Endothelial cell of umbilical vein (primary cell): ENCODE measurements at regions not wholly inside any gene's neighbourhood (a gene's known extent, or its start where the extent isn't known, plus 50 kb on each side); places are given as distances from the start of the nearest gene placed in this dataset.

Experiments used
- BruUV-seq: library from RNA; stranded (reverse); fragments of 400-500 nt; replicated peaks from 2 replicates; lab custom pipeline; 2021; lab: Mats Ljungman, UMichigan
- CTCF ChIA-PET: fragments of 300-600, 350-600 bp; sonication (Branson Sonifier 250); formaldehyde crosslinking; loops from one replicate; lab custom pipeline; 2021; ENCODE audit warnings: antibody characterized with exemption, inconsistent platforms; lab: Charles Lee
- POLR2A ChIA-PET: fragments of 300-600, 350-600 bp; sonication (Branson Sonifier 250); formaldehyde crosslinking; loops from one replicate; lab custom pipeline; 2021; ENCODE audit warnings: antibody characterized with exemption, inconsistent platforms; lab: Charles Lee
- DNase-seq: peaks from one replicate; pipeline ENCODE4 v3.0.0-alpha.2; 2011; ENCODE audit warnings: low read depth, low spot score
- FAIRE-seq: peaks from 2 replicates; lab custom pipeline; 2011; peaks lifted over from hg19 to GRCh38; lab: Jason Lieb, UNC
- H2AFZ ChIP-seq: 2 replicates; pipeline ENCODE4 v1.6.0; 2012; ENCODE audit warnings: low read depth, low read length, control low read depth, inconsistent platforms
- H3K27ac ChIP-seq: 2 replicates; pipeline ENCODE4 v1.5.1; 2011; ENCODE audit warnings: low read depth, mild to moderate bottlenecking, control low read depth, low read length, moderate library complexity; ENCODE audit not compliant: insufficient read depth
- H3K27me3 ChIP-seq, 2 experiments: 2 replicates each; pipeline versions ENCODE4 v1.6.0 to v1.6.1; 2011; ENCODE audit warnings: low read length in 2 of 2, mixed read lengths in 1 of 2; ENCODE audit not compliant: control insufficient read depth in 2 of 2, insufficient read depth in 2 of 2
- H3K36me3 ChIP-seq, 2 experiments: 2 replicates in 1 of 2; 3 replicates in 1 of 2; pipeline ENCODE4 v1.5.1; 2011; ENCODE audit warnings: low read length in 2 of 2, mild to moderate bottlenecking in 1 of 2, moderate library complexity in 1 of 2; ENCODE audit not compliant: control insufficient read depth in 2 of 2, insufficient read depth in 2 of 2; ENCODE audit errors: extremely low read depth in 1 of 2
- H3K4me1 ChIP-seq: 3 replicates; pipeline ENCODE4 v1.5.1; 2011; ENCODE audit warnings: mild to moderate bottlenecking, low read length; ENCODE audit not compliant: control insufficient read depth, insufficient read depth; ENCODE audit errors: extremely low read depth
- H3K4me2 ChIP-seq: 2 replicates; pipeline ENCODE4 v1.6.1; 2011; ENCODE audit warnings: low read length, control low read depth, mixed read lengths; ENCODE audit not compliant: insufficient read depth
- H3K4me3 ChIP-seq, 3 experiments: fragments of 200-600 bp in 1 of 3; sonication (generic), shearing (Covaris generic) in 1 of 3; replicated peaks in 1 of 3; 2 replicates each; pipeline ENCODE4 v1.5.1; 2011 to 2016; ENCODE audit warnings: control low read depth in 3 of 3, low read length in 3 of 3, mild to moderate bottlenecking in 2 of 3, inconsistent platforms in 1 of 3, low read depth in 1 of 3, moderate library complexity in 1 of 3; ENCODE audit not compliant: insufficient read depth in 1 of 3
- H3K79me2 ChIP-seq: 2 replicates; pipeline ENCODE4 v1.6.0; 2012; ENCODE audit warnings: low read length, inconsistent platforms; ENCODE audit not compliant: control insufficient read depth, insufficient read depth
- H3K9ac ChIP-seq: replicated peaks from 2 replicates; pipeline ENCODE3; 2011; ENCODE audit warnings: low read length, control low read depth; ENCODE audit not compliant: insufficient read depth; ENCODE audit errors: extremely low read depth
- H3K9me1 ChIP-seq: replicated peaks from 3 replicates; pipeline ENCODE4 v1.6.0; 2011; ENCODE audit warnings: mild to moderate bottlenecking, low read length; ENCODE audit not compliant: control insufficient read depth, insufficient read depth; ENCODE audit errors: extremely low read depth
- H3K9me3 ChIP-seq: replicated peaks from 2 replicates; pipeline ENCODE4 v1.5.1; 2012; ENCODE audit warnings: low read length, inconsistent platforms; ENCODE audit not compliant: control insufficient read depth, insufficient read depth
- H4K20me1 ChIP-seq: replicated peaks from 2 replicates; pipeline ENCODE3; 2011; ENCODE audit warnings: mild to moderate bottlenecking, low read length; ENCODE audit not compliant: control insufficient read depth, insufficient read depth; ENCODE audit errors: extremely low read depth
- EZH2 ChIP-seq: IDR thresholded peaks from 2 replicates; pipeline ENCODE4 v1.6.1; 2012; ENCODE audit warnings: borderline replicate concordance, low read depth, mild to moderate bottlenecking, moderate library complexity, low read length, inconsistent platforms; ENCODE audit not compliant: severe bottlenecking
- FOS ChIP-seq: IDR thresholded peaks from 2 replicates; pipeline ENCODE4 v1.6.1; 2011; ENCODE audit warnings: mild to moderate bottlenecking, low read length, moderate library complexity, borderline replicate concordance; ENCODE audit not compliant: insufficient read depth
- GATA2 ChIP-seq: IDR thresholded peaks from 2 replicates; pipeline ENCODE4 v1.7.0; 2011; ENCODE audit warnings: low read depth, mild to moderate bottlenecking, moderate library complexity, mixed read lengths, low read length; ENCODE audit not compliant: insufficient read length, insufficient read depth
- JUN ChIP-seq: IDR thresholded peaks from 2 replicates; pipeline ENCODE4 v1.6.1; 2011; ENCODE audit warnings: borderline replicate concordance, low read depth; ENCODE audit not compliant: insufficient read length, insufficient read depth
- MAX ChIP-seq: IDR thresholded peaks from 2 replicates; pipeline ENCODE4 v1.6.1; 2011; ENCODE audit not compliant: insufficient read depth, insufficient read length
- MYC ChIP-seq: IDR thresholded peaks from one replicate; pipeline ENCODE4 v1.6.1; 2011; ENCODE audit warnings: mild to moderate bottlenecking, low read depth, low read length
- POLR2A ChIP-seq: IDR thresholded peaks from 2 replicates; pipeline ENCODE4 v1.6.1; 2012; ENCODE audit warnings: low read depth, mild to moderate bottlenecking, control low read depth, low read length
- POLR2AphosphoS5 ChIP-seq: IDR thresholded peaks from 2 replicates; pipeline ENCODE4 v1.6.1; 2012; ENCODE audit warnings: low read depth, mild to moderate bottlenecking, control low read depth, low read length, moderate library complexity; ENCODE audit not compliant: insufficient read depth
- dilution Hi-C: fragments of 300-500 bp; cut with MboI; formaldehyde crosslinking; loops from one replicate; pipeline ENCODE4 v1.15.0; 2019; ENCODE audit warnings: low sequenced_read_pairs; ENCODE audit not compliant: extremely low pct_ligation_motif_present
- intact Hi-C: fragments of 100-400 bp; cut with micrococcal nuclease; formaldehyde crosslinking; loops from one replicate; pipeline ENCODE4 v1.10.0; 2022
- TF ChIP-seq, protein P1 (sequence below), 2 donors: IDR thresholded peaks; 1 replicate in 1 of 2; 2 replicates in 1 of 2; pipeline ENCODE4 v1.5.1; 2011; ENCODE audit warnings: low read length in 2 of 2, mild to moderate bottlenecking in 2 of 2, moderate library complexity in 2 of 2, control low read depth in 1 of 2, inconsistent platforms in 1 of 2, low read depth in 1 of 2; ENCODE audit not compliant: insufficient read depth in 1 of 2; ENCODE audit errors: extremely low read depth in 1 of 2

DNA sequence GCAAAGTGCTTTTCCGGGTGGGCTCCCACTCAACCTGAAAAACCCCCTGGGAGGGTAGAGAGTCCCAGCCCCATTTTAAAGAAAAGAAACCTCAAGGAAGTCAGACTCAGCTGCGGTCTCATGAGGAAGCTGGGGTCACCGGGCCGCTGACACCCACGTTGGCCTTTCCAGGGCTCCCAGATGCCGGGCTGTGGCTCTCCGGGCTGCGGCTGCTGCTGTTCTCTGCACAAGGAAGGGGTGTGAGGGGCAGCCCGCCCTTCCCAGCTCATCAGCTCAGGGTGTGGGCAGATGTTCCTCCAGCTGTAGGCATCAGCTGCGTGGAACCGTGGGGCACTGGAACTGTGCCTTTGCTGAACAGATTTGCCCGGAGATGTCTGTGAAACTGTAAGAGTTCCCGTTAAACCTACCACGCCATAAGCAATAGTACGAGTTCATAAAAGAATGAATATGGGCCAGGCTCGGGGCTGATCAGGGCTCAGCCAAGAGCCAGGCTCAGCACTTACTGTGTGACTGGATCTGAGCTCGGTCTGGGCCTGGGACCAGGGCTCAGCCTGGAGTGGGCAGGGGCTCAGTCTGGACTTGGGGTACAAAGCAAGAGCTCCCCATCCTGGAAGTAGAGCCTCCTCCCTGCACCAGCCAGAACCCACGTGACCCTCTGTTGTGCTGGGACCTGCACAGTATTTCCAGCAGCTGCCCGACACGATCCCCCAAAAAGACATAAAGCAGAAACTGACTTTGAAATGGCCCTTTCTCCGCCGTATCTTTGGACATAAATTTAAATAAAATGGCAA is 130.2 kb upstream of the PPP1R26 start:
- Histone ChIP-seq H2AFZ (no peak overlapping the region), H3K36me3 (no peaks in the 10 kb centered on the region), H3K4me1 (no peaks in the 10 kb centered on the region), H3K9me3 (no peaks in the 10 kb centered on the region), H3K79me2 (no peaks in the 10 kb centered on the region), H3K4me3 (no peak overlapping the region), H4K20me1 (no peaks in the 10 kb centered on the region), H3K9me1 (no peaks in the 10 kb centered on the region), H3K9ac (no peak overlapping the region), H3K27ac (no peak overlapping the region), H3K27me3 (no peaks in the 10 kb centered on the region), H3K4me2 (no peak overlapping the region)
- DNase-seq, result no peak
- TF ChIP-seq, protein P1, sequence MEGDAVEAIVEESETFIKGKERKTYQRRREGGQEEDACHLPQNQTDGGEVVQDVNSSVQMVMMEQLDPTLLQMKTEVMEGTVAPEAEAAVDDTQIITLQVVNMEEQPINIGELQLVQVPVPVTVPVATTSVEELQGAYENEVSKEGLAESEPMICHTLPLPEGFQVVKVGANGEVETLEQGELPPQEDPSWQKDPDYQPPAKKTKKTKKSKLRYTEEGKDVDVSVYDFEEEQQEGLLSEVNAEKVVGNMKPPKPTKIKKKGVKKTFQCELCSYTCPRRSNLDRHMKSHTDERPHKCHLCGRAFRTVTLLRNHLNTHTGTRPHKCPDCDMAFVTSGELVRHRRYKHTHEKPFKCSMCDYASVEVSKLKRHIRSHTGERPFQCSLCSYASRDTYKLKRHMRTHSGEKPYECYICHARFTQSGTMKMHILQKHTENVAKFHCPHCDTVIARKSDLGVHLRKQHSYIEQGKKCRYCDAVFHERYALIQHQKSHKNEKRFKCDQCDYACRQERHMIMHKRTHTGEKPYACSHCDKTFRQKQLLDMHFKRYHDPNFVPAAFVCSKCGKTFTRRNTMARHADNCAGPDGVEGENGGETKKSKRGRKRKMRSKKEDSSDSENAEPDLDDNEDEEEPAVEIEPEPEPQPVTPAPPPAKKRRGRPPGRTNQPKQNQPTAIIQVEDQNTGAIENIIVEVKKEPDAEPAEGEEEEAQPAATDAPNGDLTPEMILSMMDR (IDR thresholded peaks at IDR 0.05; ENCODE audit: extremely low read depth in 1 of 2, insufficient read depth in 1 of 2, low read depth in 1 of 2, low read length in 2 of 2), result no peak
- TF ChIP-seq POLR2A, result no peak
- no peak for TF ChIP-seq GATA2
- TF ChIP-seq JUN, result no peak
- TF ChIP-seq MAX, result no peak
- no peak for TF ChIP-seq FOS
- TF ChIP-seq EZH2, result no peak
- TF ChIP-seq MYC, result no peak
- TF ChIP-seq POLR2AphosphoS5, result no peak
- intact Hi-C loops (no loop called here), dilution Hi-C loops (no loop called here)
- no TSS peak for BruUV-seq
- POLR2A ChIA-PET, result no interaction called here
- no peak for FAIRE-seq
- CTCF ChIA-PET, result no interaction called here
